Dendritic cell treated with granulocyte-macrophage colony-stimulating factor and Interleukin-4, amounts not matched to agents 40 ng/mL and 50 ng/mL, for 4 days (primary cell): ENCODE measurements at regions not wholly inside any gene's neighbourhood (a gene's known extent, or its start where the extent isn't known, plus 50 kb on each side); places are given as distances from the start of the nearest gene placed in this dataset.

ENCODE experiments used
- H3K27ac Mint-ChIP-seq: one replicate; pipeline ENCODE4 v1.8.0; 2022; ENCODE audit warnings: mild to moderate bottlenecking, mixed read lengths
- H3K27me3 Mint-ChIP-seq: one replicate; pipeline ENCODE4 v1.8.0; 2022; ENCODE audit warnings: mild to moderate bottlenecking, mixed read lengths
- H3K36me3 Mint-ChIP-seq: one replicate; pipeline ENCODE4 v1.8.0; 2022; ENCODE audit warnings: low read depth, mixed read lengths
- H3K4me1 Mint-ChIP-seq: one replicate; pipeline ENCODE4 v1.8.0; 2022; ENCODE audit warnings: low read depth, mixed read lengths
- H3K4me3 Mint-ChIP-seq: one replicate; pipeline ENCODE4 v1.8.0; 2022; ENCODE audit warnings: mild to moderate bottlenecking, moderate library complexity, mixed read lengths
- H3K9me3 Mint-ChIP-seq: one replicate; pipeline ENCODE4 v1.8.0; 2022; ENCODE audit warnings: mixed read lengths
- intact Hi-C: fragments of 100-400 bp; cut with micrococcal nuclease; formaldehyde crosslinking; loops from one replicate; pipeline ENCODE4 v1.15.0; 2022

DNA sequence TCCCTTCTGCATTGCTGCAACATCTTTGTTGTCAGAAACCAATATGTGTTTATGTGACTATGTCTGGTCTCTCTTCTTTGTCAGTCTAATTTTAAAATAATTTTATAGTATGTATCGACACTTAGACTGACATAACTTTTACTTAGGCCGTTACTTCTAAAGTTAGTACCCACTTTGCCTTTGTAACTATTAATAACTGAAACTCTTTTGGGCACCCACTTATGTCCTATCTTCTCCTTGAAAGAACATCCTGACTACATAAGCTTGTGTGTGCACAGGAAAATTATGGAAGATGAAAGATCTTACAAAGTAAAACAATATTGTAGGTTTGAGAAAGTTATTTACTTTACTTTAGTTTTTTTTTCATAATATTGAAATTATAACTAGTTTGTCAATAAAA is 230.4 kb upstream of the CCDC179 start:
- no peak overlapping the region for H3K4me3 Mint-ChIP-seq
- no peaks in the 10 kb centered on the region for H3K36me3 Mint-ChIP-seq
- H3K27ac Mint-ChIP-seq, result no peak overlapping the region
- no peaks in the 10 kb centered on the region for H3K27me3 Mint-ChIP-seq
- no peaks in the 10 kb centered on the region for H3K9me3 Mint-ChIP-seq
- intact Hi-C loops, result no loop called here
- no peaks in the 10 kb centered on the region for H3K4me1 Mint-ChIP-seq

DNA sequence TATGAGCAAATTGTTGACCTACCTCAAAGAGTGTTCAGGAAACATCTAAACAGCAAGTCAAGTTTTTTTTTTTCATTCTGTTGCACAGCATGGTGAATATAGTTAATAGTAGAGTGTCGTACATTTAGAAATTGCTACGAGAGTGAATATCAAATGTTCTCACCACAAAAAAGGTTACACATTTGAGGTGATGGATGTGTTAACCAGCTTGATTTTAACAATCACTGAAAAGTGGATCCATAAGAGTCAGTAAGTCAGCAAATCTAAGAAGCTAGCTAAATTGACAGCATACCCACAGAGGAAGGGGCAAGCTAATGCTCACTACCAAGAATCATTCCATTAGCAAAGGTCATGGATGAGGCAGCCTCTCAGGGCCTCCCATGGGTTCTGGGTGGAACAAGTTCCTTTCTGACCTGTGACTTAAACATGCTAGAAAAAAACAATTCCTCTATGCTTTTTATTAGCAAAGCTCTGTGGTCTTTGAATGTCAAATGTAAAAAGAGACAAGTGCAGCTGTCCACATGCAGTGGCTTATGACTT is 235.4 kb upstream of the CCDC179 start:
- no peak overlapping the region for H3K27ac Mint-ChIP-seq
- no peak overlapping the region for H3K4me3 Mint-ChIP-seq
- H3K4me1 Mint-ChIP-seq, result no peaks in the 10 kb centered on the region
- no peaks in the 10 kb centered on the region for H3K36me3 Mint-ChIP-seq
- intact Hi-C loops, result no loop called here
- no peaks in the 10 kb centered on the region for H3K9me3 Mint-ChIP-seq
- no peaks in the 10 kb centered on the region for H3K27me3 Mint-ChIP-seq

DNA sequence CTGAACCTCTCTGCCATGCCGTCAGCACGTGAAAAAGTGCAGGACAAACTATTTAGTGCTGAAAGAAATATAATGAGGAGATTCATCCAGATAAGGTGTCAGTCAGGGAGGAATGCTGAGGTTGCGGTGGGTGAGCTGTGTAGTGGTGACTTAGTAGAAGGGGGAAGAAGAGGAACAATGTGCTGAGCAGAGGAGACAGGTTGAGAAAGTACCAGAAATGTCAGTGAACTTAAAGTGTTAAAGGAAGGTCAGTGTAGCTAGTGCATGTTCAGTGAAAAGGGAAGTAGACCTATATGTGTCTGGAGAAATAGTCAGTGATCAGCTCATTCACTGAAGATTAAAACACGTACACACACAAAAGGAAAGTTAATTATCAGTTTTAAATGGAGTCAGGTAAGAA is 237.6 kb upstream of the CCDC179 start:
- Mint-ChIP-seq H3K4me1 (no peaks in the 10 kb centered on the region), H3K36me3 (no peaks in the 10 kb centered on the region), H3K4me3 (no peak overlapping the region), H3K27me3 (no peaks in the 10 kb centered on the region), H3K27ac (no peak overlapping the region), H3K9me3 (no peaks in the 10 kb centered on the region)
- intact Hi-C loops, result no loop called here

GRCh38 chr11:23099256-23099655 is 239.0 kb upstream of the CCDC179 start:
- intact Hi-C loops, result no loop called here
- Mint-ChIP-seq H3K36me3 (no peaks in the 10 kb centered on the region), H3K27me3 (no peaks in the 10 kb centered on the region), H3K9me3 (no peaks in the 10 kb centered on the region), H3K4me3 (no peak overlapping the region), H3K27ac (no peak overlapping the region), H3K4me1 (no peaks in the 10 kb centered on the region)

DNA sequence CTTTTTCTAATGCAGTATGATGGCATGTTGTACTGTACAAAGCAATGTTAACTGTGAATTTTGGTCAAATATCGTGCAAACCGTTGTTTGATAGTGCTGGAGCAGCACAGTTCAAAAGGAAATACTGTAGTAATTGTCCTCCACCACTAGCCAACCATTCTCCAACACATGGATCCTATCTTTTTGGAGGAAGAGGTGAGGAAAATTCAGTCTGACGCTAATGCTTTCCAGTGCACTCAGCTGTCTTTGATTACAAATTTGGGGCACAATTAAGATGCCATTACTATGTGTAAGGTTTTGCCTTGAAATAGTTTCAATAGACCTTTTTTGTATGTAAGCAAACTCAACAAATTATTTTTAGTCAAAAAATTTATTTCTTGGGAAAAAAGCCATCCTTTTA is 240.5 kb upstream of the CCDC179 start:
- H3K9me3 Mint-ChIP-seq, result no peaks in the 10 kb centered on the region
- intact Hi-C loops, result no loop called here
- H3K27ac Mint-ChIP-seq, result no peak overlapping the region
- no peak overlapping the region for H3K4me3 Mint-ChIP-seq
- no peaks in the 10 kb centered on the region for H3K36me3 Mint-ChIP-seq
- no peaks in the 10 kb centered on the region for H3K4me1 Mint-ChIP-seq
- no peaks in the 10 kb centered on the region for H3K27me3 Mint-ChIP-seq

DNA sequence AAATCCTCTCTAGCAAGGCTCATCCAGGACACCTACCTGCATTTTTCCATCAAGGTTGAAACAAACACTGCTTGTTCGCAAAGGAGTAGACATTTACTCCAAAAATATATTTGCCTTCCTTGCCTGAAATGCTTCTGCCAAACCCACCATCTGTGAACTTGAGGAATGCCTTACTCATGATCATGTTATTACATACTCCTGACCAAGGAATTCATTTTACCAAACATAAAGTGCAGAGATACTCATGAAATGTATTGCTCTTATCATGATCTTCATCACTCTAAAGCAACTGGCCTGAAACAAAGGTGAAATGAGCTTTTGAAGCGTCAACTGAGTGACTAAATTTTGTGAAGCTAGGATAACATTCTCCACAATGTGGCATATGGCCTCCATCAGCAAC is 243.1 kb upstream of the CCDC179 start:
- intact Hi-C loops, result no loop called here
- no peak overlapping the region for H3K27ac Mint-ChIP-seq
- H3K36me3 Mint-ChIP-seq, result no peaks in the 10 kb centered on the region
- no peak overlapping the region for H3K4me3 Mint-ChIP-seq
- H3K27me3 Mint-ChIP-seq, result no peaks in the 10 kb centered on the region
- H3K4me1 Mint-ChIP-seq, result no peaks in the 10 kb centered on the region
- H3K9me3 Mint-ChIP-seq, result no peaks in the 10 kb centered on the region

GRCh38 chr11:23111527-23111926 is 251.3 kb upstream of the CCDC179 start:
- no peaks in the 10 kb centered on the region for H3K27me3 Mint-ChIP-seq
- intact Hi-C loops, result no loop called here
- no peaks in the 10 kb centered on the region for H3K4me1 Mint-ChIP-seq
- H3K36me3 Mint-ChIP-seq, result no peaks in the 10 kb centered on the region
- no peak overlapping the region for H3K4me3 Mint-ChIP-seq
- peaks cover 2% of the 10 kb centered on the region for H3K9me3 Mint-ChIP-seq
- H3K27ac Mint-ChIP-seq, result no peak overlapping the region

DNA sequence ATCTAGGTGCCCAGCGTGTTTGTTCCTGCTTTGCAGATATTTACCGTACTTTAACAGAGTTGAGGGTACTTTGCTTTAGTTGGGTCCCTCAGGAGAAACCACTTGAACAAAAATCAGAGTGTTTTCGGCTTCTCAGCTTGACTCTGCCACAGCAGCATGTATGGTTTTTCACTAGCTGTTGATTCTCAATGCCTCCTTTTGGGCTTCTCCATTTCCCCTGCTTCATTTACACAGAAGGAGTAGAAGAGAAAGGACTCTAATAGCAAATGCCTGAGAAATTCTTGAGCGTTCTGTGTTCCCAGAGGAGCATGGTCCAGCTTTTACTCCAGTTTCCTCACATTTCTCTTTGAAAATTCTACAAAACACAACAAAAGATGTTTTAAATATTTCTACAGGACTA is 252.1 kb upstream of the CCDC179 start:
- intact Hi-C loops, result no loop called here
- peaks cover 9% of the 10 kb centered on the region for H3K9me3 Mint-ChIP-seq

DNA sequence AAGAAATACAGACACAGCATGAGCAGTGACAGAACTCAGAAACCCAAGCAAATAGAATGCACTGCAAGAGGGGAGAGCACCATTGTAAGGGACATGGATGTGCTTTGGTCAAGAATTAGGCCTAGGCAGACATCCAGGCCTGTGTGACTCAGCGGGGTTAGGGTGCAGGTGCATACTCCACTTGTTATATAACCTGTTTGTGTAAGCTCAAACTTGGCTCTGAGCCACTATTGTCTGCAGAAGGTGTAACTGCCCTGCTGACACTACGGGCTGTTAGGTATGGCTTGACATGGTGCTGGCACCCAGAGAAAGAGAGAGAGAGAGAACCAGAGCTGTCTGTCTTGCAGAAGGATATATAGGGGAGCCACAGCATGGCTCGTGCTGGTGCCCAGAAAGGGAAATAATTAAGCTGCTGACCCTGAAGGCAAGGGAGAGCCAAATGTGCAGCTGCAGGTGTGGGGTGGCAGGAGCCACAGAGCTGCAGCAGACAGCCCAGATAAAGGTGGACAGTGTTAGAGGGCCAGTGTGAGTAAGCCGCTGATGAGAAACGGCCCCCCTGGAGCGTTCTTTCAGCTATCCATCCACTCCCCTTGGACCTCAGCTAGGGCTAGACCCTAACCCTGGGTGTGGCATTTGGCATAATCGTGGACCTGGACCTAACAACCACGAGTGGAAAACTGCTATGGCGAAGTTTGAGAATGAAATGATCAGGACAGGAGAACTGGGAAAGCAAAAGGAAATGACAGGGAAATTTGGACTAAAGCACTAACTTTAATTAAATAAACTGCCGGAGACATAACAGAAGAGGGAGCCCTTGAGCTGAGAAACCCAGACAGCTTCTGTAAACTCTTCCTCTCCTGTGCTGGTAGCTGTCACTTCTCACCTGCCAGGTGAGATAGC is 253.0 kb upstream of the CCDC179 start:
- Mint-ChIP-seq H3K27me3 (no peaks in the 10 kb centered on the region), H3K36me3 (no peaks in the 10 kb centered on the region), H3K27ac (no peak overlapping the region), H3K4me1 (no peaks in the 10 kb centered on the region), H3K9me3 (peaks cover 9% of the 10 kb centered on the region), H3K4me3 (no peak overlapping the region)
- intact Hi-C loops, result no loop called here

More for the DNA sequence above, 252.1 kb upstream of the CCDC179 start:
- Mint-ChIP-seq H3K36me3 (no peaks in the 10 kb centered on the region), H3K4me3 (no peak overlapping the region), H3K27me3 (no peaks in the 10 kb centered on the region), H3K4me1 (no peaks in the 10 kb centered on the region), H3K27ac (no peak overlapping the region)

DNA sequence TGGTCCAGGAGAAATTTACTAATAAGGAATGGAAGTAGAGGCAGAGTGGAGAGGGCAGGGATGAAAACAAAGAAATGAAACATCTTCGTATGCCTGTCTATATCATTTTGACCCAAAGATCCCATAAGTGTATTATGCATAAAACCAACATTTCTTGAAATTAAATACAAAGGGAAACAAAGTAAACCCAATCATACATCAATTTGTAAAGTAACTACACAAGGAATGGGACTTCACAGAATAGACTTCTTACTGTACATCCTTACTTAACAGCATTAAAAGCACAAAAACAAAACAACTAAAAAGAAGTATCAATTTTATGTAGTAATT is 253.6 kb upstream of the CCDC179 start:
- no peak overlapping the region for H3K27ac Mint-ChIP-seq
- H3K4me3 Mint-ChIP-seq, result no peak overlapping the region
- intact Hi-C loops, result no loop called here
- H3K9me3 Mint-ChIP-seq, result peaks cover 9% of the 10 kb centered on the region
- H3K27me3 Mint-ChIP-seq, result no peaks in the 10 kb centered on the region
- no peaks in the 10 kb centered on the region for H3K4me1 Mint-ChIP-seq
- H3K36me3 Mint-ChIP-seq, result no peaks in the 10 kb centered on the region

DNA sequence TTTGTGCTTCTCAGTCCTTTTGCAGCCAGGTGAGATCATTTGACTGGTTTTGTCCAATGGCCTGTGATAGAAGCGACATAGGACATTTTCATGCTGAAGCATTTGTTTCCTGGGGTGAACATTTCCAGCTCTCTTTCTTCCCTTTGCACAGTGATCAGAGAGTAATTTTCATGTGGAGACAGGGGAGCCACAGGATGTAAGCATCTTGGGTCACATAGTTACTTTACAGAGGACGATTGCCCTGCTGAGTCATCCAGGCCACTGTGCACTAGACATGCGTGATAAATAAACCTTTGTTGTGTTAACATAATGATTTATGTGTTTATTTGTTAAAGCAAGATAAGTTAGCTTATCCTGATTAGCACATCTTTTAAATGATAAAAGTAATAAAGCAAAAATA is 263.5 kb upstream of the CCDC179 start:
- Mint-ChIP-seq H3K9me3 (no peaks in the 10 kb centered on the region), H3K27me3 (no peaks in the 10 kb centered on the region), H3K27ac (no peak overlapping the region), H3K4me1 (no peaks in the 10 kb centered on the region), H3K4me3 (no peak overlapping the region), H3K36me3 (no peaks in the 10 kb centered on the region)
- intact Hi-C loops, result no loop called here

DNA sequence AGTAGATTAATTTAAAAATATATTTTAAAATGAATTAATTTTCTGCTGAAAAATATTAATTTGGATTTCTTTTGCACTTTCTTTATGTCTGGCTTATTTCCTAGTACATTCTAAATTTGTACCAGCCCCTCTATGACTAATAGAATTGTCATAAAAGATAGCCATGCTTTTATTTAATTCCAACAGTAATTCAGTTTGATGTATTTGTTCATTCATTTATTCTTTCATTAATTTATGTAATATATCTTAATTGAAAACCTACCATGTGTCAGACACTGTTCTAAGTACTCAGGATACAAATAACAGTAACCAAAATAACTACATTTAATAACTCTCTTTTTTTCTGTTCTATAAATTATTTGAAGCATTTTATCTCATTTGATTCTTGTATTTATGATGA is 264.0 kb upstream of the CCDC179 start:
- Mint-ChIP-seq H3K27me3 (no peaks in the 10 kb centered on the region), H3K9me3 (no peaks in the 10 kb centered on the region), H3K4me3 (no peak overlapping the region), H3K27ac (no peak overlapping the region), H3K36me3 (no peaks in the 10 kb centered on the region), H3K4me1 (no peaks in the 10 kb centered on the region)
- intact Hi-C loops, result no loop called here

- no peaks in the 10 kb centered on the region for H3K27me3 Mint-ChIP-seq
- peaks cover under 1% of the 10 kb centered on the region for H3K9me3 Mint-ChIP-seq
- intact Hi-C loops, result no loop called here
- H3K4me3 Mint-ChIP-seq, result no peak overlapping the region
- H3K4me1 Mint-ChIP-seq, result no peaks in the 10 kb centered on the region
- H3K36me3 Mint-ChIP-seq, result no peaks in the 10 kb centered on the region
- H3K27ac Mint-ChIP-seq, result no peak overlapping the region
These were observed 264.7 kb upstream of the CCDC179 start for GRCh38 chr11:23124996-23125395.

DNA sequence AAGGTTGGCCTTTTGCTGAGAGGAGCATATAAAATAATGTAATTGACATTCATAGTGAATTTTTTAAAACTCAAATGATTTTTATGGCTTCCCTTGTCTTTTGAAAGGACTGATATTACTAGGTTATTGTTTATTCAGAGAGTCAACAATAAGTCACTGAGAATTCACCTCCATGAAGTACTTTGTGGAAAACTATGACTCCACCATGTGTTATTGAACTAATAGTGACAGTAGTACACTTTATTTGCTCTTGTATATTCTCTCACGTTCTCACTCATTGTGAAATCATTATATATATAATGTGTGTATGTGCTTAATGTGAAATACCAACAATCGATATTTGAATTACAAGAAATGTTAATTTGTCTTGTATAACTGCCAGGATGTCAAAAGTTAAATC is 267.4 kb upstream of the CCDC179 start:
- Mint-ChIP-seq H3K4me3 (no peak overlapping the region), H3K4me1 (no peaks in the 10 kb centered on the region), H3K27me3 (no peaks in the 10 kb centered on the region), H3K36me3 (no peaks in the 10 kb centered on the region), H3K9me3 (peaks cover 27% of the 10 kb centered on the region), H3K27ac (no peak overlapping the region)
- intact Hi-C loops, result no loop called here

DNA sequence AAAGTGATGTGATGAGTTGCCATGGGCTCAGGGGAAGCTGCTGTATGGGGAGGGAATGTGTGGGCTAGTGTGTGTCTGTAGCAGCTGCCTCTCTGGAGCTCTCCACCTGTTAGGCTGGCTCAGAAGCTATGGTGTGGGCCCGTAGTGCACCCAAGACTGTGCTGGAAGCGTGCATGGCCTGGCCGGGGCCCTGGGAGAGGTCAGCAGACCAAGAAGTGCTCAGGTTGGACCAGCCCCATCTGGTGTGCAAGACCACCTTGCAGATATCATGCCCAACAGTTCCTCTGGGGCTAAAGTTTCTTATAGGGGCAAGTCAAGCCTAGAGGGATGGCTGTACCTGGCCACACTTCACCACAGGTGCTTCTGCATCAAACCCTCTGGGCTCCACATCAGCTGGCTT is 274.4 kb upstream of the CCDC179 start:
- Mint-ChIP-seq H3K27ac (no peak overlapping the region), H3K9me3 (peaks cover 45% of the 10 kb centered on the region), H3K27me3 (no peaks in the 10 kb centered on the region), H3K4me3 (no peak overlapping the region), H3K4me1 (no peaks in the 10 kb centered on the region), H3K36me3 (no peaks in the 10 kb centered on the region)
- intact Hi-C loops, result no loop called here
